ACHN (cell line): ENCODE measurements at regions not wholly inside any gene's neighbourhood (a gene's known extent, or its start where the extent isn't known, plus 50 kb on each side); places are given as distances from the start of the nearest gene placed in this dataset.
"Not testable (repeated sequence)": the region's sequence is repeated elsewhere in the genome, so short reads cannot be mapped to it uniquely, and the experiment has no call there.

Experiments
- DNase-seq: peaks from one replicate; pipeline ENCODE4 v3.0.0-alpha.2; 2015
- in situ Hi-C: cut with HindIII; loops from 2 replicates; pipeline ENCODE4 v1.10.0; 2017; ENCODE audit warnings: low sequenced_read_pairs, low pct_ligation_motif_present, low pct_unique_long_range_greater_than_20kb

DNA sequence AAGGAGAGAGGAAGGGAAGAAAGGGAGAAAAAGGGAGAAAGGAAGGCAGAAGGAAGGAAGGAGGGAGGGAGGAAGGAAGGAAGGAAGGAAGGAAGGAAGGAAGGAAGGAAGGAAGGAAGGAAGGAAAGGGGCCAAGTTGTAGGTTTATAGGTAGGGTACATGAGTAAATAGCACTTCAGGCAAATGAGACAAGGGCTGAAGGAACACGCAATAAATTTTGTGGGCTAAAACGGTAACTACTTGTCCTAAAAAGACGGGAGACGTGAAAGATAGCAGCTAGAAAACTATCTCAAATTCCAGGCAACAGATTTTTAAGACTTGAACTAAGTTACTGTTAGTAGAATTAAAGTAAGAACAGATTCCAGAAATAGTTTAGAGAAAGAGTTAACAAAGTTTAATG lies 129.3 kb upstream of the XIRP2 start:
- DNase-seq: no peak
- in situ Hi-C loops: no loop called here

DNA sequence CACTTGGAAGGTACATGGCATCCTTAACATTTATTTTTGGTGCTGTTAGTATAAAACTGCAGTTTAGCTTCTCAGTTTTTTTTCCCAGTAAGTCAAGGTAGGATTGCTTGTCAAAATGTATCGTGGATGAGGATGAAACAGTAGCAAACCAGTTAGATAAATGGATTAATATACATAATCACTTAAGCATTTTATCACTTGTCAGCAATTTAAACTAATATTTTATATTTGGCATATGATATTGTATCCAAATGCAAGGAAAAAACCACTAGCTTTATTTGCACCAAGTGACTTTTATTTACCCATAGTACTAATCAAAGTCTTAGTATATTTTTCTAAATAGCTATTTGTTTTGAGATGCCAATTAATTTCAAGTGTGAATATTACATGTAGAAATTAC lies 137.7 kb upstream of the XIRP2 start:
- in situ Hi-C loops: no loop called here
- no peak for DNase-seq

DNA sequence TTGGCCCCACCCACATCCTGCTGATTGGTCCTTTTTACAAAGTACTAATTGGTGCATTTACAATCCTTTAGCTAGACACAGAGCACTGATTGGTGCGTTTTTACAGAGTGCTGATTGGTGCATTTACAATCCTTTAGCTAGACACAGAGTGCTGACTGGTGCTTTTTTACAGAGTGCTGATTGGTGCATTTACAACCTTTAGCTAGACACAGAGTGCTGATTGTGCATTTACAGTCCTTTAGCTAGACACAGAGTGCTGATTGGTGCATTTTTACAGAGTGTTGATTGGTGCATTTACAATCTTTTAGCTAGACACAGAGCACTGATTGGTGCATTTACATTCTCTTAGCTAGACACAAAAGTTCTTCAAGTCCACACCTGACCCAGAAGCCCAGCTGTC lies 144.2 kb upstream of the XIRP2 start:
- DNase-seq, in situ Hi-C loops: not testable (repeated sequence)

DNA sequence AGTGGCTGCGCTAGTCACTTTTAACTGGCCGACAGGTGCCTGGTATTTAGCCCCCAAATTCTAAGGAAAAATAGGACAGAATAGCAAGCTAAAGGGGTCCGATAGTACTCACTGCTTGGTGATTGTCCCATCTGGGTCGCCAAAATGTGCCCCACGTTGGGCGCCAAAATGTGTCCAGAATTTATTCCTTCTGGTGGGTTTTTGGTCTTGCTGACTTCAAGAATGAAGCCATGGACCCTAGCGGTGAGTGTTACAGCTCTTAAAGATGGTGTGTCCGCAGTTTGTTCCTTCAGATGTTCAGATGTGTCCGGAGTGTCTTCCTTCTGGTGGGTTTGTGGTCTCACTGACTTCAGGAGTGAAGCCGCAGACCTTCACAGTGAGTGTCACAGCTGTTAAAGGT lies 144.8 kb upstream of the XIRP2 start:
- DNase-seq, in situ Hi-C loops: not testable (repeated sequence)

DNA sequence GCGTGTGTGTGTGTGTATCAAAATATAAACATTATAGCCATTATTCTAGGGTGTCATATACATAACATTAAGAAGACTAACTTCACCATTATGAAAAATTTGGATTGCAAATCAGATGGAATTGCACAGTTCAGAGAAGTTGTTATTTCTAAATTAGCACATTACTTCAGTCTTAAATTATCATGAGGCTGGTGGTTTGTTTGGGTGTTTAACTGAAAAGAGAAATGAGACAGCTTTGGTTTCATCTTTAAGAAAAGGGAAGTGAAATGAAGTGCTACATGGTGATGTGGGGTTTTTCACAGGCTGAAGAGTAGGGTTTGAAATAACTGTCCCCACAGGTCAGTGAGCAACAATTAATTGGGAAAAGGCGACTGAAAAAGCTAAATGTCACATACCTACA lies 161.2 kb upstream of the XIRP2 start:
- no peak for DNase-seq
- in situ Hi-C loops: no loop called here

DNA sequence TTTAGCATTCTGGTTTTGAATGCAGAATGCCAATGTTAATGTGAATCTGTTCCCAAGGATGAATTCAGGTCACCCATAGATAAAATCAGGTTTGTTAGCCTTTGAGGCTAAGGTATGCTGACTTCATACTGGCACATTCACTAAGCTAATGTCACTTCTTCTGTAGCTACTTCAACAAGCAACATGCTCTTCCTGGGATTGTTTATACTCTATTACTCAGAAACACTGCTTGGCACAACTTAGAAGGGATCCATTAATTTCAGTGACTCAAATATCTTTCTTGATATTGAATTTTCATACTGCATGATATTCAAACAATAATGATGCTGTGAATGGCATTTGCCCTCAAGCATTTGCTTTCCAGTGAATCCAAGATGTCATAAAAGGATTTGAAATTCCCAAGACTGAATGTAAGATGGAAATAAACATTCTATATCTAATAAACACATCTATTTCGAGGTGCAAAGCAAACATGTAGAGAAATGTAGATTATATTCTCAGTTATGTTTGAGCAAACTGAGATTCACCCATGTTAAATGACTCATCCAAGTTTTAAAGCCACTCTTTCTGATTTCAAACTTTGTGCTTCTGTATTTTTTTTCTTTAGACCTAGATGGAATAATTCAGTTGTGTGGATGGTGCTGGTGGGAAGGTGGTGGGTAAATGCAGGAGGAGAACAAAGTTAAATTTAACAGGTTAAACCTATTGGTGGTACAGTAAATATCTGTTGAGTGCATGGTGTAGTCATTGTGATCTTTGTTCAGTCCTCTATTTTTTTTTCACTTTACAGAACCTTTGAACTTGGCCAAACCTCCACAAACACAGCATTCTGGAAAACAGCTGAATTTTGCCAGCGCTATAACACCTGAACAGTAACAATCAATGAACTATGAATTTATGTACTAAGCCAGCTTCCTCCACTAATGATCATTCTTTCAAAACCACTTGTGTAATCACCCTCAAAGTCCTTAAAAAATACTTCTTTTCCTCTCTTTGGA lies 162.1 kb upstream of the XIRP2 start:
- no peak for DNase-seq
- in situ Hi-C loops: no loop called here

DNA sequence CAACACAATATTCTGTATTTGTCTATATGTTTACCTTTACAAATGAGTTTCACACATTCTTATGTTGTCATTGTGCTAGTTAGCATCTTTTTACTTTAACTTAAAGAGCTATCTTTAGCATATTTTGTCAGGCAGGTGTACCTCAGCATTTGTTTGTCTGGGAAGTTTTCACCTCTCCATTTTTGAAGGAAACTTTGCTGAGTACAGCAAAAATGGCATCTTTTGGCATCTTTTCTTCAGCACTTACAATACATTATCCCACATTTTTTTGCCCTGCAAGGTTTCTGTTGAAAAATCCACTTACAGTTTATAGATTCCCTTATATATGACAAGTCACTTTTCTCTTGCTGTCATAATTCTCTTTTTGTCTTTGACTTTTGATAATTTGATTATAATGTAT lies 171.3 kb upstream of the XIRP2 start:
- in situ Hi-C loops: no loop called here
- DNase-seq: no peak

DNA sequence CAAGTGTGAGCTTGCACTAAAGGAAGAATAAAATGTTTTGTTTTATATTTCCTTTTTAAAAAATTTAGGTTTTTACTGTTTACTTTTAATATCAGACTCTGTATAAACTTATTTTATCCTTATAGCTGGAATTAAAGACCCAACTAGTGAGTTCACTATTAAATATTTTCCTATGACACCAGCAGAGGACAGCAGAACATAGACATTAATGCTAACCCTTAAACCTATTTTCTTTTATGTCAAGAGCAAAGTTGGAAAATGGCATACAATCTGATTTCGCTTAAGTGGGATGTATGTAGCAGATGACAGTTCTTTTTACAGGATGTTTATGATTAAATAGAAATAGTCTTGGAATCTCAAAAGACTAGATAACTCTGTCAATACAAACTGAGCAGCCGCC lies 188.2 kb upstream of the XIRP2 start:
- in situ Hi-C loops: no loop called here
- DNase-seq: no peak

DNA sequence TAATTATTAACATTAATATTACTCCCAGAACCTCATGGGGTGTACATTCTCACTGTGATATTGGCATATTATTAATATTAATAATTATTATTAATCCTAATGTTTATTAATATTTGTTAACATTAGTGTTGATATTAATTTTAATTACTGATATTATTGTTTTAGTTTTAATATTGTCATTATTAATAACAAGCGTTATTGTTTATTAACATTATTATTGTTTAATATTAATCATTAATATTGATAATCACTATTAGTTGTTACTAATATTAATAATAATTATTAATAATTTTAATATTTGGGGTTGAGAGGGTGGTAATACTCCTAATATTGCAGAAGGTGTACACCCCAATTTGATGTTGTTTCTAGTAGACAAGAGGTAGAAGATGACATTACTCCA lies 193.1 kb upstream of the XIRP2 start:
- in situ Hi-C loops: no loop called here

DNA sequence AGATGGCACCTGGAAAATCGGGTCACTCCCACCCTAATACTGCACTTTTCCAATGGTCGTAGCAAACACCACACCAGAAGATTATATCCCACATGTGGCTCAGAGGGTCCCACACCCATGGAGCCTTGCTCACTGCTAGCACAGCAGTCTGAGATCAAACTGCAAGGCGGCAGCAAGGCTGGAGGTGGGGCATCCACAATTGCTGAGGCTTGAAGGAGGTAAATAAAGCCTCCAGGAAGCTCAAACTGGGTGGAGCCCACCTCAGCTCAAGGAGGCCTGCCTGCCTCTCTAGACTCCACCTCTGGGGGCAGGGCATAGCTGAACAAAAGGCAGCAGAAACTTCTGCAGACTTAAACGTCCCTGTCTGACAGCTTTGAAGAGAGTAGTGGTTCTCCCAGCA lies 192.0 kb upstream of the SCN7A start:
- in situ Hi-C loops: not testable (repeated sequence)

More for the DNA sequence above, 193.1 kb upstream of the XIRP2 start:
- DNase-seq: no peak

DNA sequence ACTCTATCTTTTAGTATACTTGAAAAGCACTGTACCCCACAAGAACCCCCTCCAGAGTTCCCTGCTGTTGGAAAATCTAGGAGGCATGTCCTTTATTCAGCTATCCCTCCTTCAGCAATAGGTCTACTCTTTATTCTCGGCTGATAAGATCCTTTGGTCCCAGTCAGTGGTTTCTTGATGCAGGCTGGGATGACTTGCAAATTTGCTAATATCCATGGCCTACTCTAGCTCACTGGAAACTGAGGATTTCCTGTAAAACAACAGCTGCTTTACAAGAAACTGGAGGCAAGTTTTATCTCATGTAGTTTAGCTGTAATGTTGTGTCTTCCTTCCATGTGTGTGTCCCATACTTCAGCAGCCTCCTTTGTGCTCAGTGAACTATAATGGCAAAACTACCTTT lies 183.9 kb upstream of the SCN7A start:
- in situ Hi-C loops: no loop called here
- no peak for DNase-seq

More for the DNA sequence above, 192.0 kb upstream of the SCN7A start:
- not testable (repeated sequence) for DNase-seq

DNA sequence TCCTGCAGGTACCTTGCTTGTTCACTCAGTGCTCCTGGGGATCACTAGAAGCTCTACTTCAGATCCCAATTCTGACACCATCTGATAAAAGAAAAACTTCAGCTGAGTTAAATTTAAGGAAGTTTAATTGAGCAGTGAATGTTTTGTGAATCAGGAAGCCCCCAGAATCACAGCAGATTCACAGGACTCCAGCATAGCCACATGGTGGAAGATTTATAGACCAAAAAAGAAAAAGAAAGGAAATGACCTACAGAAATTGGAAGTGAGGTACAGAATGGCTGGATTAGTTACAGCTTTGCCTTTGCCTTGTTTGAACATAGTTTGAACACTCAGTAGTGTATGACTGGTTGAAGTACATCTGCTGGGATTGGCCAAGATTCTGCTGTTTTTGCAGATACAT lies 182.7 kb upstream of the SCN7A start:
- DNase-seq: no peak
- in situ Hi-C loops: no loop called here

DNA sequence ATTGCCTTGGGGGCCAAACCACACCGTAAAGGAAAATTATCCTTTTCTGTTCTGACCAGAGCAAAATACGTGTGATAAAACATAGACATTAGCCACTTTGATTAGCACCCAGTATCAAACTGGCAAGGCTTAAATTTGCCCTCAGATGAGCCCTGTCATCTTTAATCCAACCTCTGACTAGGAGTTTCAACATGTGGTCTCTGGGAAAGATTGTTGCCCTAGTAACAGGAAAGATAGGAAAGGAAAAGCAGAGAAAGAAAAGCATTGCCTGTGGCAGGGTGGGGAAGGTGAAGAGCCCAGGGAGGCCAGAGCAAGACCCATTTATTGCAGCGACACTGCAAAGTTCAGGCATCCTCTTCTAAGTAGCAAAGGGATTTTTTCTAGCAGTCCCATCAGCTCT lies 181.5 kb upstream of the SCN7A start:
- in situ Hi-C loops: no loop called here
- DNase-seq: no peak

DNA sequence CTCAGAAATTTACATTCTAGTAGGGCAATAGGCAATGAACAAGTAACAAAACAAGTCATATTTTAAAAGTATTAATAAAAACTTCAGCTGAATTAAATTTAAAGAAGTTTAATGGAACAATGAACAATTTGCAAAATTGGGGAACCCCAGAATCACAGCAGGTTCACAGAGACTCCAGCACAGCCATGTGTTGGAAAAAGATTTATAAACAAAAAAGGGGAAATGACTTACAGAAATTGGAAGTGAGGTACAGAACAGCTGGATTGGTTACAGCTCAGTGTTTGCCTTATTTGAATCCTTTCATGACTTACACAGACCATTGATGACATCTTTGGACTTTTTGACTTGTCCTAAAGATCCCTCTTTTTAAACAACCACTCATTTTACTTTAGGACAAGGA lies 179.9 kb upstream of the SCN7A start:
- DNase-seq: no peak
- in situ Hi-C loops: no loop called here

DNA sequence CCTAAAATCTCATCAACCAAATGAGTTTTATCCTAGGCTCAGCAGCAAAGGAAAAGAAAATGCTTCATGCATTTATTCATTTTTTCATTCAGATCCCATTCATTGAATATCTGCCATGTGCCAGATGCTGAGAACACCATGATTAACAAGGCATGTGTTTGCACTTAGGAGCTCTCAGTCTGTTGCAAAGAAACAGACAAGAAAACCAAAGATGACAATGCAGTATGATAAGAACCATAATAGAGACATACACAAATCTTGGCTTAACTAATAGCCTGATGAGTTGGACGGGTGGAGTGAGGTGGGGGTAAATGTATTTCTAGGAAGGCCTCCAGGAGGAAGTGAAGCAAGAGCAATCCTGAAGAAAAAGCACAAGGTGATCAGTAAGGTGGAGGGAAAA lies 177.8 kb upstream of the SCN7A start:
- in situ Hi-C loops: no loop called here
- DNase-seq: no peak

DNA sequence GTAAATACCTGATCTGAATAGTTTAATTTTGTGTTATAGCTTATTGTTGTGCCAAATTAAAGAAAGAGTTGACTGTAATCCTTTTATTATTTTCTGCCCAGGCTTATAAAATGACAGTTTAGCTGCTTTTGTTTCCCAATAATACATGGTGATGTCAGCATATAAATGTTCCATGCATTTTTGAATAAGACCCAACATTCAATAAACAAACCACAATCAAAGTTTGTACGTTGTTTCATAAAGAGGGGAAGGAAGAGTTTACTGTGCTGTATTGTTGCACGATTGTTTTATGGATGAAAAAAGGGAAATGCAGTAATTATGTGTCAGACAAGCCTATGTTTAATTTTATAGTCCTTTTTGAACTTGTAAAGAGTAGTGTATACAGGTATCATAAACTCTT lies 177.2 kb upstream of the SCN7A start:
- DNase-seq: no peak
- in situ Hi-C loops: no loop called here

DNA sequence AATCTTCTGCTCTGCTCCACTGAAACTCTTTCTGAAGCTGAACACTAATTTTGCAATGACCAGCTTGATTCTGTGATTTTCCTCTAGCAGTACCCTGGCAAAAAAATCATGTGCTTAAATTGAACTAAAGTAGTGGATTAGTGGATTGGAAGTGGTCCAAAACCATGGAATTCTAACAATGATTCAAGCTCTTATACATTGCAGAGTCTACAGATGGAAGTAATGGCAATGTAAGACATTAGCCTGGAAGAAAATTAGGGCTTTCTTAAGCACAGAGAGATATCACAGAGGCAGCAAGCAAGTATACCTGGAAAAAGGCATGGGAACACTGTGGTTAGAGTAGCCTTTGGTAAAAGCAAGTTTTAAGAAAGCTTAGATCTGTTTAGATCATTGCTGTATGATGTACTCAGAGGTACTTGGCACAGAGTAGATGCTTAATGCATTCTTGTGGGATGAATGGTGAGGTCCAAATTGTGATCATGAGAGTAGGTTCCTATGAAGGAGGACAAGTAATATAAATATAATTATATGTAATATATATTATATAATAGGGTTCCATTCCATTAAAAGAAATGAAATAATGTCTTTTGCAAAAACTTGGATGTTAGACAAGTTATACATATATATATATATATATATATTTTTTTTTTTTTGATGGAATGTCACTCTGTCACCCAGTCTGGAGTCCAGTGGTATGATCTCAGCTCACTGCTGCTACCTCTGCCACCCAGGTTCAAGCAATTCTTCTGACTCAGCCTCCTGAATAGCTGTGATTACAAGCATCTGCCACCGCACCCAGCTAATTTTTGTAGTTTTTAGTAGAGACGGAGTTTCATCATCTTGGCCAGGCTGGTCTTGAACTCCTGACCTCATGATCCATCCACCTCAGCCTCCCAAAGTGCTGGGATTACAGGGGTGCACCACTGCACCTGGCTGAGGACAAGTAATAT lies 172.2 kb upstream of the SCN7A start:
- in situ Hi-C loops: no loop called here
- no peak for DNase-seq

DNA sequence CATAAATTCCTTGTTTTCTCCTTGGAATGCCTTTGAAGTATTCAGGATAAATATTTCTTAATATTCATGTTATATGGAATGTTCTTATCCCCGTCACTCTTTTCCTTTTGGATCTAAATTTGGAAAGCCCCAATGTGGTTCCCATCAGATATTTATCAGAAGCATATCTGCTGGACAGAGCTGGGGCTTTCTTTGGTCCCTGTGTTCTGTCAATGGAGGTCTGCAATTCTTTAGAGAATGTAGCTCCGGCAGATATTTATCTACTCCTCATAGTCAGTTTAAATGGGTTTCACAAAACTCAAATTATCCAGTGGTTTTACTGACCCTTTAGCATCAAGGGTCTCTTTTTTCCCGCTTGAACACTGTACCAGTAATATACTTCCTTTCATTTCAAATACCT lies 167.8 kb upstream of the SCN7A start:
- DNase-seq: no peak
- in situ Hi-C loops: no loop called here

DNA sequence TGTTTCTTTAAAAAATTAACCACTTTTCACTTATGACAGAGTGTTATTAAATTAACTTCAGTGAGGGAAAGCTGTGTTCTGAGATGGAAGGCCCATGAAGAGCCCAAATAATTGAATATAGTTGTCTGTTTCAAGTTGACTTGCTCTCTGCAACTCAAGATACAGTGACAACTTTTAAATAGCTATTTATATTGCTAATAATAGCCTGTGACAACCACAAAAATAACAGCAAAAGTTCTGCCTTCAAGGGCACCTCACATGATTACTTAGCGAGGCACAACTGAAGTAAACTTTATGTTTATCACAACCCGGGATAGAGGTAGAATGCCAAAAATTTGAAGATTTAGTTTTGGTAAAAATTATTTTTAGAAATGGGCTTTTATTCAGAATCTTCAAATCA lies 167.3 kb upstream of the SCN7A start:
- in situ Hi-C loops: no loop called here
- no peak for DNase-seq
